Heart right ventricle (tissue), 16 donors: ENCODE measurements at regions not wholly inside any gene's neighbourhood (a gene's known extent, or its start where the extent isn't known, plus 50 kb on each side); places are given as distances from the start of the nearest gene placed in this dataset.

Source experiments
- ATAC-seq, 8 donors: fragments of 200-7000 bp; cut with Tn5 transposase; one replicate each; pipeline ENCODE4 v1.9.1; 2020; ENCODE audit warnings: mild to moderate bottlenecking in 8 of 8, moderate library complexity in 8 of 8, moderate number of reproducible peaks in 1 of 8
- DNase-seq, 2 donors: peaks; one replicate each; pipeline ENCODE4 v3.0.0-alpha.2; 2020
- H3K27ac ChIP-seq, 10 donors: fragments of 200-600 bp; sonication (generic) in 2 of 10; one replicate each; pipeline versions ENCODE4 v1.5.0 to v1.8.0; 2020 to 2022; ENCODE audit warnings: mild to moderate bottlenecking in 3 of 10
- H3K27me3 ChIP-seq, 7 donors: fragments of 200-600 bp; one replicate each; pipeline ENCODE4 v1.8.0; 2021 to 2022; ENCODE audit warnings: mild to moderate bottlenecking in 2 of 7
- H3K36me3 ChIP-seq, 9 donors: fragments of 200-600 bp; sonication (generic) in 1 of 9; one replicate each; pipeline versions ENCODE4 v1.5.0 to v1.8.0; 2020 to 2022; ENCODE audit warnings: mild to moderate bottlenecking in 2 of 9
- H3K4me1 ChIP-seq, 9 donors: fragments of 200-600 bp; sonication (generic) in 1 of 9; one replicate each; pipeline versions ENCODE4 v1.5.0 to v1.8.0; 2020 to 2022; ENCODE audit warnings: mild to moderate bottlenecking in 4 of 9
- H3K4me3 ChIP-seq, 10 donors: fragments of 200-600 bp; sonication (generic) in 2 of 10; one replicate each; pipeline versions ENCODE4 v1.5.0 to v1.8.0; 2020 to 2022; ENCODE audit warnings: mild to moderate bottlenecking in 7 of 10, moderate library complexity in 2 of 10
- H3K9me3 ChIP-seq, 11 donors: fragments of 200-600 bp in 10 of 11; sonication (generic) in 2 of 11; one replicate each; pipeline versions ENCODE4 v1.5.0 to v1.8.0; 2013 to 2022; ENCODE audit warnings: mild to moderate bottlenecking in 2 of 11, control low read depth in 1 of 11, moderate library complexity in 1 of 11
- CTCF ChIP-seq, 9 donors: fragments of 200-600 bp; sonication (generic) in 2 of 9; IDR thresholded peaks; one replicate each; pipeline versions ENCODE4 v1.5.0 to v1.8.0; 2021 to 2022; ENCODE audit warnings: antibody characterized with exemption in 9 of 9, mild to moderate bottlenecking in 5 of 9, moderate library complexity in 1 of 9
- WGBS, 2 donors: extraction: QIAGEN DNeasy Blood & Tissue Kit; methylation state at CpG; one replicate each; pipeline ENCODE4 v1.1.7; 2013; ENCODE audit warnings: inconsistent platforms in 1 of 2; 5-methylcytosine and 5-hydroxymethylcytosine counted together
- intact Hi-C, 10 donors: fragments of 100-400 bp; cut with DNase I; formaldehyde crosslinking; loops; one replicate each; pipeline versions ENCODE4 v1.11.1 to v1.14.2; 2022
- donor health status: Arrhythmogenic right ventricular cardiomyopathy.
- donor health status: ischemic (EF 13 %, LVEDD 7.1; RV severe dilation, severe dysfunction).
- donor health status: healthy with polysubstance abuse.
- donor health status: DM: no; HTN: yes; CAD: no.
- donor health status: DM: no; HTN: no; CAD: no.
- donor health status: ischemic (EF 25% LVEDD 6.9; RV normal size, moderate dysfunction).
- donor health status: ischemic (EF 25% LVEDD 5.7; RV mildly dilated, moderate dysfunction).
- donor health status: healthy.
- donor health status: DM: yes; HTN: yes; CAD: no.
- donor health status: Ischemic cardiomyopathy.
- donor health status: ischemic (EF 35%, LVEDD 5.7; RV mildly dilated, moderate dysfunction).
- donor health status: nonischemic (EF 11% LVEDD 7.7; RV severe dilation, severe dysfunction).
- donor health status: DM: yes; HTN: yes; CAD: no.
- donor health status: PGD.
- donor health status: ischemic (EF 29% LVEDD 5.4; RV normal size, mild dysfunction).
- donor health status: nonischemic (EF 23%, LVEDD 6.1; RV moderate dilation, normal function).

DNA sequence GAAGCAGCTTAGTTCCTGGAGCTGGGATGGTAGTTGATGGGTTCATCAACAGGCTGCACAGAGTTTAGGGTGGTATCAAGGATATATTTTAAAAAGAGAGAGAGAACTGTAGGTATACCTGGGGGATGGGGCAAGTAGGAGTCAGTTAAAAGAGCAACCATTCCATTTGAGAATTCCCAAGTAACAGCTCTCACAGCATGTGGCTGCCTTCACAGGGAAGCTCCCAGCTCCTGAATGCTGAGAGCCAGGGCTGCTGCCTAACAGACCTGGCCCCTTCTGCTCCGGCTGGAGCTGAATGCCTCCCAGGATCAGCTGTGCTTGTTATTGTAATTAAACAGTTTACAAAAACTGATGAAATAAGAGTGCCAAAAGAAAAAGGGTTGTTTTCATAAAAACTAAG is 58.8 kb upstream of the GPR26 start:
- intact Hi-C loops, result no loop called here
- peaks cover 0 to 80% (median 46%) of the 10 kb centered on the region in 7 donors for H3K27me3 ChIP-seq

DNA sequence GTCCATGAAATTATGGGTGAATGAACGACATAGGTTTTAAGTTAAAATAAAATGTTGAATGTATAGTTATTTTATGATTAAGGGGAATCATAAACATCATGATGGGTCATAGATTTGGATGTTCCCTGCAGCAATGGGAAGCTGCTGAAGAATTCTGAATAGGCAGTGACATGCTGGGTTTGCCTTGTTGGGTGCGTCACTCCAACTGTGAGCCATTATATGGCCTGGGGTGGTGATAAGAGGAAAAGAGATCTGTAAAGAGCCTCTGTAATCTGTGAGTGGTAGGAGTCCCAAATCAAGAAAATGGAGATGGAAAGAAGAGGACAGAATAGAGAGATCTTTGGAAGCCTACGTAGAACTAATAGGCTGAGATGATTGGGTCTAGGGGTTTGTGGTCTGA is 58.1 kb upstream of the GPR26 start:
- H3K27ac ChIP-seq, result no peak overlapping the region
- intact Hi-C loops, result no loop called here
- no peak for DNase-seq

More for the DNA sequence above, 58.8 kb upstream of the GPR26 start:
- Histone ChIP-seq H3K36me3 (no peaks in the 10 kb centered on the region), H3K4me3 (no peak overlapping the region), H3K4me1 (no peaks in the 10 kb centered on the region), H3K9me3 (no peaks in the 10 kb centered on the region), H3K27ac (no peak overlapping the region)
- no peak for ATAC-seq
- TF ChIP-seq CTCF (IDR thresholded peaks at IDR 0.05), result no peak
- DNase-seq, result no peak
- WGBS, 2 donors, result 6 to 9% methylated on average over 1 of the region's 1 CpG

GRCh38 chr10:123611243-123611642 is 54.9 kb upstream of the GPR26 start:
- Histone ChIP-seq H3K27ac (no peak overlapping the region), H3K4me3 (no peak overlapping the region), H3K27me3 (peaks cover 0 to 53% (median 23%) of the 10 kb centered on the region in 7 donors), H3K36me3 (no peaks in the 10 kb centered on the region), H3K9me3 (no peaks in the 10 kb centered on the region), H3K4me1 (no peaks in the 10 kb centered on the region)
- no peak for TF ChIP-seq CTCF (IDR thresholded peaks at IDR 0.05)
- DNase-seq (no peak), ATAC-seq (no peak)
- intact Hi-C loops, result no loop called here
- 60 to 61% methylated on average over 3 of the region's 3 CpGs for WGBS, 2 donors

More for the DNA sequence above, 58.1 kb upstream of the GPR26 start:
- ATAC-seq, result no peak
- Histone ChIP-seq H3K4me3 (no peak overlapping the region), H3K4me1 (no peaks in the 10 kb centered on the region), H3K9me3 (no peaks in the 10 kb centered on the region), H3K27me3 (peaks cover 0 to 80% (median 45%) of the 10 kb centered on the region in 7 donors), H3K36me3 (no peaks in the 10 kb centered on the region)
- WGBS, 2 donors, result 37 to 41% methylated on average over 3 of the region's 3 CpGs
- no peak for TF ChIP-seq CTCF (IDR thresholded peaks at IDR 0.05)

- no peak overlapping the region for H3K27ac ChIP-seq
- DNase-seq, result no peak
- no peak for ATAC-seq
- no peaks in the 10 kb centered on the region for H3K36me3 ChIP-seq
- WGBS, 2 donors, result 63 to 66% methylated on average over 3 of the region's 3 CpGs
- intact Hi-C loops, result no loop called here
- H3K4me3 ChIP-seq, result no peak overlapping the region
- peaks cover 0 to 46% (median 18%) of the 10 kb centered on the region in 7 donors for H3K27me3 ChIP-seq
- no peaks in the 10 kb centered on the region for H3K9me3 ChIP-seq
- H3K4me1 ChIP-seq, result no peaks in the 10 kb centered on the region
- TF ChIP-seq CTCF (IDR thresholded peaks at IDR 0.05), result no peak
Observed at GRCh38 chr10:123611876-123612275, 54.3 kb upstream of the GPR26 start.
